NCI-H774 (cell line): ENCODE measurements at regions not wholly inside any gene's neighbourhood (a gene's known extent, or its start where the extent isn't known, plus 50 kb on each side); places are given as distances from the start of the nearest gene placed in this dataset.
"Not testable (repeated sequence)": the region's sequence is repeated elsewhere in the genome, so short reads cannot be mapped to it uniquely, and the experiment has no call there.

ENCODE experiments used
- DNase-seq: peaks from one replicate; lab custom pipeline; 2025; lab: John Stamatoyannopoulos, UW

DNA sequence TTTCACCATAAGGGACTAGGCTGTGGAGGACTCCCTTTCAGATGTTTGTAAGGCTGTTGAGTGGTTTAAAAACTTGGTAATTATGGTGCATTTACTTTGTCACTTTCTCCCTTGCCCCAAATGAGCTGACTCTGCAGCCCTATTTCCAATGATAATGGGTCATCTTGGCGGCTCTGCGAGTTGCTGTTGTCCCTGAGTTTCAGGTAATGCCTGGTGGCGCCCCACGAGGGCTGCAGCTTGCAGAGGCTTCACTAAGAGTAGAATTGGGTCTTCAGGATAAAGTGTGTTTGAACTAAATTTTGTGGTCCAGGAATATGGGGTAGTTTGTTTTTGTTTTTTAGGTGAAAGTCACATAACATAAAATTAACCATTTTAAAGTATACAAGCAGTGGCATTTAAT lies 450.1 kb upstream of the CFAP20DC start:
- DNase-seq, result no peak

DNA sequence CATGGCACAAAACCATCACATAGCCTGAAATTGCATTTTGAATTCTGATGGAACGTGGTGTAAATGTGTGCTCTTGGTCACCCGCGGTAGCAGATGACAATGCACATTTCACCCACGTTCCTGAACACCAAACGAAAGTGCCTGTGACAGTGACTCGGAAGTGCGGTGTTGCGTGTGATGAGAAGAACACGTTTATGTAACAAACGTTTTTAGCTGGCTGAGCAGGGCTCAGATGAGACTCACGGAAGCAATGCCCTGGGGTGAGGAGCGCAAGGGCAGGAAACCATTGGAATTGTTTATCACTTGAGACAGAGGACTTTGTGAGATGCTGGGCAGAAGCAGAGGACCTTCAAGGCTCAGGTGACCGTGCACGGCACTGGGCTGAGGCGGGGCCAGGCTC lies 449.2 kb upstream of the CFAP20DC start:
- no peak for DNase-seq

DNA sequence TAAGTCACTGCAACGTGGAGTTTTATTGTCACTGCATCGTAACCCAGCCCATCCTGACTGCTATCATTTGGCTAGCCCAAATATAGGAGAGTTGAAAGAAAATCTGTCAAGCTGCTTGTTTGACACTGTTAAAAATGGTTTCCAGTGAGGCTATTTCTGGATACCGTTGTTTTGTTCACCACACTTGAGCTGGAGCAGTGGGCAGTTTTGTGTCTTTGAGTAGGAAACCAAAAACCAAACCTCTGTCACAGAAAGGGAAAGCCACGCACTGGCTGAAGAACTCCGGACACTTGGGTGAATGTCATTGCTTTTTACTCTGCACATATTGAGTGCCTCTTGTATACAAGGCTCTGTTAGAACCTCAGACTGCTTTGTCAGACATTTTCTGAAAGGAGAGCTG lies 446.4 kb upstream of the CFAP20DC start:
- DNase-seq, result no peak

DNA sequence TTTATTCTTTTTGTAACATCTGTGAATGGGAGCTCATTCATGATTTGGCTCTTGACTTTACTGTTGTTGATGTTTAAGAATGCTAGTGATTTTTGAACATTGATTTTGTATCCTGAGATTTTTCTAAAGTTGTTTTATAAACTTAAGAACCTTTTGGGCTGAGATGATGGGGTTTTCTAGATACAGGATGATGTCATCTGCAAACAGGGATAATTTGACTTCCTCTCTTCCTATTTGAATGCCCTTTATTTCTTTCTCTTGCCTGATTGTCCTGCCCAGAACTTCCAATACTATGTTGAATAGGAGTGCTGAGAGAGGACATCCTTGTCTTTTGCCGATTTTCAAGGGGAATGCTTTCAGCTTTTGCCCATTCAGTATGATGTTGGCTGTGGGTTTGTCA lies 445.1 kb upstream of the CFAP20DC start:
- DNase-seq, result not testable (repeated sequence)

DNA sequence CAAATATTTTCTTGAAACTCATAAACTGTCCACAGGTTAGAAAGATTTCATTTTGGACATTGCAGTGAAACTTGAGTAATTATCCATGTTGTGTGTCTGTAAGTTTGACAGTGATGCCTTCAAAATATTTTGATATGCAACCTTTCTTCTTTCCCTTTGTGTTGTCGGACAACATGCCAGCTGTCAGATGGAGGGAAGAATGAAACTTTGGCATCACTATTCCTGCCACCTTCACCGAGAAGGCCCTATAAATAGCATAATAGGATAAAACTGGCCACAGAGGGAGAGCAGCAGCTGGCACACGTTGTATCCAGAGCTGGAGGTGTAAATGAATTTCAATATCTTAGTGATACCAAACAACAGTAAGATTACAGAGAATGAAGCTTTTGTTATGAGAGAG lies 436.7 kb upstream of the CFAP20DC start:
- DNase-seq, result no peak

DNA sequence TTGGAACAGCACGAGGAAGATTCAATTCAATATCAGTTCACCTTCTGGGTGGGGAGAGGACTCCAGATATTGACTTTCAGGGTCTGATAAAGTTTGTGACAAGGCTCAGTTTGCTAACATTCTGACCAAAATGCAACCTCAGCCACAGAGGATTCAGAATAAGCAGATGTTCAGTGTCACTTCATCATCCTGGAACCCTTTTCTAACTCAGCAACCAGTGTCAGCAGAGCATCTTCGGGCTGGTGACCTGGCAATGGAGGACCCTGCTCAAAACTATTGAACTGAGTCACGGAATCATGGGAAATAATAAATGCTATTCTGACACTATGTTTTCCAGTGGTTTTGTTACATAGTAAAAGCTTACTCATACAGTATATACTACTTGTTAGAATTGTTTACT lies 433.4 kb upstream of the CFAP20DC start:
- no peak for DNase-seq

DNA sequence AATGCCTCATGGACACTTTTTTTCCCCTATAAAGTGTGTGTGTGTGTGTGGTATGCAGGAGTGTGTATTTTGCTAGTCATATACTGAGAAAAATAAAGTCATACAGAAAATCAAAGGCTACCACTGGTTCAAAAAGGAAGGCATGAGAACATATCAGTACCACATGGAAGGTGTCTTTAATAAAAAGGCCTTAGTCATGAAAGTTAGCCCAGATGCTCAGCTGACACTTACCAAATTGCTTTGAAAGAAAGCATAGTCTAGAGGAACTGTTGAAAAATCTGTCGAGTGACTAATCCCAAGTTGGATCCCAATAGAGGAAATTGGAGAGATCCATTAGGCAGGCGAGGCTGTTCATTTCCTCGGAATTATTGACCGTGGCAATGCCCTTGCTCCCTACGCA lies 432.9 kb upstream of the CFAP20DC start:
- no peak for DNase-seq

DNA sequence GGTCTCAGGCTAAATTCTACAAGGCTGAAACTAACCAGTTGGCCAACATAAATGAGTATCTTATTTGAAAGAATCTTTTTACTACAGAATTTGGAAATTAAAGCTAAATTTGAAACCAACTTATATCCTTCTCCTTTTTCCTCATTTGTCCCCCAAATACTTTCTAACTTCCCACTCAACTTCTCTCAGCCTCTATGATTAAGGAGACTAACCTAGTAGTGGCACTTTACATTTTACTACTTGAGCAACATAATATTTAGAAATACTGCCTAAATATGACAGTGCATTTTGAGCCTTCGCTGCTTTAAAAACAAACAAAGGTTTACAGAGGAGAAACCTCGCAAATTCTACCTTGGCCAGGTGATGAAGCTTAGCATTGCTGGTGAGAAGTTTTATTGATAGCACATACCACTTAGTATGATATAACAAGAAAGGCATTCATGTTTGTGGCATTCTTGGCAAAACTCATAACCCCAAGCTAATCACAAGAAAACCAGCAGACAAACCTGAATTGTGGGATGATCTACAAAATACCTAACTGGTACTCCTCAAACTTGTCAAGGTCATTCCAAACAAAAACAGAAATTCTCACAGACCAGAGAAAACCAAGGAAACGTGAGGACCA lies 432.1 kb upstream of the CFAP20DC start:
- DNase-seq, result no peak

DNA sequence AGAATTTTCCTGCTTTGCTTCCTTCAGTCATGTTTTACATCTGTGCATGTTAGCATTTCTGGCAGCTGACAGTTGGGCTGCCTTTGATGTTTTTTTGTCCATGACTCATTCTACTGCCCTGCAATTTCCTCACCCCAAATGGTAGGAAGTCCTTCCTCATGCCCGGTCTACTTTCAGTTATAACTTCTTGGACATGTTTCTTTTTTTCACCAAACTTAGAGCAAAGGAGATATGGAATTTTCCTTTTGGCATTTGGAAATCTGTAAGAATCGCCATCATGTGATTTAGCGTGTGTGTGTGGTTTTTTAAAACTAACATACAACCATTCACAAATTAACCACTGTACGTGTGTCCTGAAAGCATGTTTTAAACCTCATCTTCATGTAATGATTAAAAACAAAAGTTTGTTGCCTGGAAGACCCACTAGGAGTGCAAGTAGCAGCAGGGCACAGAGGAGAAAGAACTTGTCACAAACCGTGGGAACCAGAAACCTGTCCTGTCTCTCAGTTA lies 430.7 kb upstream of the CFAP20DC start:
- no peak for DNase-seq

DNA sequence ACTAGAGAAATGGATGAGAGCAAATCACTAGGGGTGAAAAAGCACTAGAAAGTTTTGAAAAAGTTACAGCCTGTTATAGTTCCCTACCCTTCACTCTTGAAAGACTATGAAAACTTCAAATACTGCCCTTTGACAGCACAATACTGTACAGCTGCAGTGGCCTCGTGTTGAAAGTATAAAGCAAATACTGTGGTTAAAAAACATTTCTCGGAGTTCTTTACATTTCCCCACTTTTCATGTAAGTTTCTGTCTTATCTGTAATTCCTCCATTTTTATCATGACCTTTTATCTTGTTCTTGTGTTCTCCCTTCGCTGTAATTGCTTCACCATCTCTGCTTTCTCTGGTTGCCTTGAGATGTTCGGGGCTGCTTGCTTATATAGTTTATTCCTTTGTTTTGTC lies 423.8 kb upstream of the CFAP20DC start:
- no peak for DNase-seq

DNA sequence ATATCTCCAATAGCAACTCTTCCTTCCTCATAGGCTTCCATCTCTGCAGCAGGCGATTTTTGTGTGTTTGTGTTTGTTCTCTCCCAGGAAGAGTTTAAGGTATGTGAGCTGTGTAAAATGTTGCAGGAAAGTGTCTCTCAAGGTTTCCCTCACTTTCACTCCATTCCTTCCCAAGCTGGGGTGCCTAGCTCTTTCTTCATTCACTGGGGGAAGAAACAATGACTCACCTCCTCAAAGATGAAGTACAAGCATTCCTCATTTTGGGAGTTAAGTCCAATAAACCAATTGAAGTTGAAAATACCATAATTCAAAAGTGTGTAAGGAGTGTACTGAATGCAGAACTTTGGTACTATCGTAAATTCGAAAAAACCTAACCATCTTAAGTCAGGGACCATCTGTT lies 422.7 kb upstream of the CFAP20DC start:
- DNase-seq, result no peak

DNA sequence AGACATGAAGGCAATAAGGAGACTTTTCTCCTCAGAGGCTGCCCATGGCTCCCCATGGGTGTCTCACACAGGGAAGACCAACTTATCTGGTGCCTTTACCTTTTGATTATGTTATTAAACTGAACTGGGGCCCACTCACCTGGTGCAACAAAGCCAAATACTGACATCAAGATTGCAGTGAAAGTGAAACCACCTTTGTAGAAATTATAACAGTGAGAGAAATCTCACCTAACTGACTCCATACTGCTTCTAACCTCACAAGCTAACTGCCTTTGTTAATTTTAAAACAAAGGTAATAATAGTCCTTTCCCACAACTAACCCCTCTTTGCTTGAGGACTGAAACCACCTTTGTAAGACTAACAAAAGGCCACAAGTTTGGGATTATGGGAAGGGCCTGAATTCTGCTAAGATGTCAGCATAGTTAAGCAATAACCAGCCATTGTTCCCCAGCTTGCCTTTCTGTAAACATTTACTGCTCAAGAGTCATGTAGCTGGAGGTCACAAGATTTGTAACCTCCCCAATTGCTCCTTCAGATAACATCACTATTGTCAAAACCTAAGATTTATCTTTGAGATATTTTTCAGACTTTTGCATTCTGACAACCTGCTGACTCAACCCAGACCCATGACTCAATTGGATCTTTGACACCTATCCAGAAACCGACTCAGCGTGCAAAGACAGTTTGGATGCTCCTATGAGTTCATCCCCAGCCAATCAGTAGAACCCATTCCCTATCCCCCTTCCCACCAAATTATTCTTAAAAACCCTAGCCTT lies 420.3 kb upstream of the CFAP20DC start:
- DNase-seq, result no peak

DNA sequence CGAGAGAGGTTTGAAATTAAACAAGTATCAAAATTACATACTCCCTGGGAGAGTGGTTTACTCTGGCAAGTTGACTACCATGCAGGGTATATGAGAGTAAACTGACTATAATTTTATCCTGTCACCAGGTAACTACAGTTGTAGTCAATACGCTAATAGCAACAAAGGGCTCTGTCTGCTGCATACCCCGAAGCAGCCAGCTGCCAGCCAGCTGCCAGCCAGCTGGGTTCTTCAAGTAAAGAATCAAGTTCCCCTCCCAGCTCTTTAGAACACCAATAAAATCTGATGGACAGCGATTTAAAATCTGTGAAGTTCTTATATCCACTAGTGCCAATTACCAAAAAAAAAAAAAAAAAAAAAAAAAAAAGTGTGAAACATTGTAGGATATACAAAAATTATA lies 417.7 kb upstream of the CFAP20DC start:
- peak; percentile 16 for DNase-seq

DNA sequence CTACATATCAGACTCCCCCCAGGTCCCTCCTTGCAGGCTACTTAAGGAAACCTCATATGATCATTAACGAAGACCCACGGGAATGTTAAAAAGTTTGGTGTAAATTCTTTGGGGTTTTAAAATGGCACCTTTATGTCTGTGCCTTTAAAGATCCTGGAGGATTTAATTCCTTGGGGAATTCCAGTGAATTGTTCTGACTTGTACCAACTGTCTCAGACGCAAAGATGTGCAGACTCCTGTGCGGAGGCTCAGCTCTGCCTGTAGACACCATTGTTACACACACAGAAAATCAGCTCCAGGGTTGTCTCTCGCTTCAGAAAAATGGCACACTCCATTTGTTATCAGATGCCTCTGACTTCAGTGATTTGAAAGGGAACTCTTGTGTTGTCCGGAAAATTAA lies 414.4 kb upstream of the CFAP20DC start:
- no peak for DNase-seq

DNA sequence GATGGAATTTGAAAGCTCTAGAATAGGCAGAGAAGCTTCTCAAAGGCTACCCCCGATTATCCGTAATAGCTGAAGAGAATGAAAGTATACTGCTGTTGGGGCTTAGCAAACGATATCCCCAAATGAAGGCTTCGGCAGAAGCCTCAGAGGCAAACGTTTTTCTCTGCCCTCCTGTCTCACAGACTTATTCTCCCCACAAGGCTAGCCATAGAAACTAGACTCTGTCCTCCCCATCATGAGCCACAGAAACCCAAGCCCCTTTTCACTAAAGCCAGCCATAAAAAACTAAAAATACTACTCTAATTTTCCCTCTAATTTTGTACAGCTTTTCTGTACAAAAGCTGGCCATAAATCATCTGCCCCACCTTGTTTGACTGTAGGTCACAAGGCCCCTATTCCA lies 413.4 kb upstream of the CFAP20DC start:
- no peak for DNase-seq

DNA sequence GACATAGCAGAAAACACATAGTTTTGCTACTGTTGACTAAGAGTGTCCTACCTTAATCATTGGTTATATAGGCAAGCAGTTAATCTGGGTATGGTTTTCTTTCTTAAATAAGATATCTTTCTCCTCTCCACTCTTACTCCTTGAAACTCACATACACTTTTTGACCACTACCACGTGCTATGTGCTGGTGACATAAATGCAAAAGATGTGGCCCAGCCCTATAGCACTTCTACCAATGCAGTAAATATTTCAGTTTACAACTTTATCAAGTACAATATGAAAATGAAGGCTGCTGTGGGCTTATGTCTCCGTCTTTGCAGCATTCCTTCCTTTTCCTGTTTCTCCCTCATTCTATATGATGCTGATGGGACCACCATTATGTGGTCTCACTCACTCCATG lies 410.2 kb upstream of the CFAP20DC start:
- DNase-seq, result no peak

DNA sequence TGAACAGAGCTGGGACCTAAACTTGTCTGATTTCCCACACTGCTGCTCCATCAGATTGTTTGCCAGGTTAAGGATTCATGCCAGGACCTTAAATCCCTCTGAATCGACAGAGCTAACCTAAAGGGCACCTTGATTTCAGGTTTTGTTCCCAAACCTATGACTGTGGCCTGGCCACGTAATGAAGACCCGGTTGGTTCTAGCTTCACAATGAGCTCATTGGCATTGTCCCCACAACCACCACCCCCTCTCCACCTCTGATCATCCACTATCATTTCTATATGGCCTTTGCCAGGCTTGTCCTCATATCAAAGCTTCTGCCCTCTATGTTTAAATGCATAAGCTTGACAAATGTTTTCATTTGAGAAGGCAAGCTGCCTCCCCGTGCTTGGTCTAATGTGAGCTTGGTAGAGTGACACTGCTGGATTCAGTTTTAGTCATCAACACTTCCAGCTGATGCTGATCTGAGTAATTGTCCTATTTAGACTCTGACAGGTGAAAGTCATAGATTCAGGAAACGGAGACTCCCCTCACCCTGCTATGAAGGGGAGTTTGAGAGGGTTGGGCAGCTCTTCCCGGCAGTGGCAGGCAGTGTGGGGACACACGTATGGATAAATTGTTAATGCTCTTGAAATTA lies 407.1 kb upstream of the CFAP20DC start:
- no peak for DNase-seq

DNA sequence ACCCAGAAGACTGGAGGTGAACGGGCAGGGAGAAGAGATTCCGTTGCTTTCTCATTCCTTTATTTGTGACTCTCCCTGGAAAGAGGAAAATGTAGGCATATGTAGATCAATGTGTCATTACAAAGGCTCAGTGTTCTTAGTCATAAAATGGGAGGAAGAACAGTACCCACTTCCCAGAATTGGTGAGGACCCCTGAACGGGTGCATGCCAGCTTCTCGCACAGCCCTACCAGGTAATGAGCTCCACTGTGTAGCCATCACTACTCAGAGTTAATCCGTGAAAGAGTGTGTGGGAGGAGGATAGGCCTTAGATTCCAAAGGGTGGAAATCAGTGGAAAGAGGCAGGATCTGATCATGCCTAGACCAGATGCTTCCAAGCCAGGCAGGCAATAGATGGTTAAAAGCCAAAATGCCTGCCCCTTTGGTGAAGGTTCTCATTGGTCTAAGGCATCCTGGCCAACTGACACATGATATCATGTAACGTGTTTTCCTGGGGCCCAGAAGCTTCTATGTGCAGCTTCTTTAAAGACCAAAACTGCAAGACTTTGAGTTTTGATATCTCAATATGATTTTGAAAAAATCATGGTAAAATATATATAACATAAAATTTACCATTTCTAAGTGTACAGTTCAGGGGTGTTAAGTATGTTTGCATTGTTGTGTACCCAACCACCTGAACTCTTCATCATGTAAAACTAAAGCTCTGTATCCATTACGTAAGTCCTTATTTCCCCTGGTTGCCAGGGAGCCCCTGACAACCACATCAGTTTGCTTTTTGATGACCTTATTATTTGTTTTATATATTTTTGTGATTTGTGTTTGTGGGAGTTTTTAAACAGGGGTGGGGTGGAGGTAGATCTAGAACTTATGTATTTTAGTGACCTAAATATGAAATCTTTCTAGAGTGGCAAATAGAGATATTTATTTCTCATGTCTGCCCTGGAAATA lies 402.2 kb upstream of the CFAP20DC start:
- DNase-seq, result no peak

DNA sequence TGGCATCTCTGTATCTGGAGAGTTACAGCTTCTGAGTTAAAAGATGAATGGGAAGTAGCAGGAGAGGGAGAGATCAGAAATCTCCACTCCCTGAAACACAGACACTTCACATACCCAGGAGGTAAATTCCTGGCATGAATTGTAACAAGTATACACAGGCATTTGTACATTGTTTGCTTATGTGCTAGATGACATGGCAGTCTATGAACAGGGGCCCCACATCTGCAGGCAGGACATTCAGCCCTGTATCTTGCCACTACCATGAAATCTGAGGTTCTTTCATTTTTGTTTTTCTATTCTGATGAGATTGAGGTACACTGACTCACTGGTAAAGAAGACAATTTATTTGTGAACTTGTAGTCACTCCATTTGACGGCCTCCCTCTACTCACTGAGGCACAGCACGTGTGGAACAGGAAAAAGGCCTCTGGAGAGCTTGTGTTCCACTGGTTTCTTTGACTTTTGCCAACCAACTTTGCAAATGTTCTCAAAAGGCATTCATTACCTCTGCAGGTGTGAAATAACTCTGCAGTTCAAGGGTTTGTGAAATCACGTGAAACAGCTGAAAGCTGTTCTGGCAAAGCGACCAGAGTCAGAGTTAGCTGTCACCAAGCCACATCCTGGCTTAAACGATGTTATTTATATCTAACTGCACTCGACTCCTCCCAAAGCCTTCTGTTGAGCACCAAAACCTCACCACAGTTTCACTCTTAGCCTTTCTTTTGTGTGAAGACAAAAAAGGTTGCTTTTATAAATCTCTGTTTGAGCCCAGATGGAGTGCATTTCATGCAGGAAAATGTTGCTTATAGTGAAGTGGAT lies 401.3 kb upstream of the CFAP20DC start:
- no peak for DNase-seq

DNA sequence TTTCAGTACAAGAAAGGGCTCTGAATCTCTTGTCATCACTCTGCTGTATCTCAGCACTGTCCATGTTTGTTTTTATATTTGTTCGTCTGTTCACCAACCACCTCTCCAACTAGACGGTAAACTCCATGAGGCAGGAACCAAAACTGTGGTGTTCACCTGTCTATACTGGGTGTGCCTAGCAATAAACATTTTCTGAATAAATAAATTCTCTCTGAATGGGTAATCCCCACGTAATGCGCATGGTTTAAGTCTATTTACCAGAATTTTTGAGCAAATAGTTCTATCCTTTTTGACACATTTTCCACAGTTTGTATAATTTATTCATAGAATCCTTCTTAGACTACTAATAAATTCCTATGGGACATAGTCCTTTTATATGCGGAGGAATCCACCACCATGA lies 400.6 kb upstream of the CFAP20DC start:
- DNase-seq, result no peak

DNA sequence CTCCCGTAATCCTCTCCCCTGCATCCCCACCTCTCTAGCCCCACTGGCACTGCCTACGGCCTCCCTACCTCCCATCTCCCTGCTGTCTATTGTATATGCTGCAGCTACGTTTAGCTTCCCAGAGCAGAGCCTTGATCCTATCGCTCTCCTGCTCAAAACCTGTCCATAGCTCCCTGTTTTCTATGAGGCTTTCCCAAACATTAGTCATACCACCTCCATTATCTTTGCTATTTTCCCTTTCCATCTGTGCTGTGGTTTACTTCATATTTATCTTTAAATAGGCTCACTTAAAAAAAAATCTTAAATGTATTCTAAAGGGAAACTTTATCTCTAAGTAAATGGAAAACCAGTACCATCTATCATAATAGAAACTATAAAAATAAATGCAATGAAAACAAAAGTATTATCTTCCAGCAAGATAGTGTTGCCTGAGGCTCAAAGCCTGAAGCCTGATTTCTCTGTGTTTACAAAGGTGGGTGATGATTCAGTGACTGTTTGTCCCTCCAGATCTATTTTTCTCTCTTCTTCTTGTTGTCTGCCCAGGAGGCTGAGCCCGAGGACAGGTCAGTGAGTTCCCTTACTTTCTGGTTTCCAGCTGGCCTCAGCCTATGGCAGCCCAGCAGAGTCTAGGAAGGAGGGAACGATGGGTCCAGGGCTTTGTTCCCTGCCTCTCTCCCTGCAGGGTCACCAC lies 397.1 kb upstream of the CFAP20DC start:
- DNase-seq, result no peak
